Esophagus squamous epithelium (tissue), 4 donors: ENCODE measurements at regions not wholly inside any gene's neighbourhood (a gene's known extent, or its start where the extent isn't known, plus 50 kb on each side); places are given as distances from the start of the nearest gene placed in this dataset.

Experiments
- CTCF ChIP-seq, 6 experiments: fragments of 450-650 bp in 4 of 6; fragments of 200-600 bp in 2 of 6; sonication (generic) in 2 of 6; IDR thresholded peaks; one replicate each; pipeline ENCODE4 v1.5.1; 2016 to 2019; ENCODE audit warnings: antibody characterized with exemption in 6 of 6, mild to moderate bottlenecking in 4 of 6, moderate library complexity in 4 of 6
- POLR2A ChIP-seq, 4 donors: fragments of 450-650 bp; IDR thresholded peaks; one replicate each; pipeline ENCODE4 v1.6.1; 2017; ENCODE audit warnings: antibody characterized with exemption in 4 of 4, mild to moderate bottlenecking in 4 of 4, moderate library complexity in 3 of 4

- TF ChIP-seq POLR2A (IDR thresholded peaks at IDR 0.05) (no peak), CTCF (IDR thresholded peaks at IDR 0.05) (no peak)
Observed at GRCh38 chr3:188058569-188059184, 95.3 kb upstream of the LPP start.
